ENCODE measurements at regions not wholly inside any gene's neighbourhood (a gene's known extent, or its start where the extent isn't known, plus 50 kb on each side); places are given as distances from the start of the nearest gene placed in this dataset.

- no peak for DNase-seq
Observed at GRCh38 chr21:38997051-38997842, 186.0 kb downstream of the PSMG1 start.

GRCh38 chr21:38996355-38996754 lies 186.9 kb downstream of the PSMG1 start:
- no peak for DNase-seq

- no peak for DNase-seq
Observed at GRCh38 chr21:38995731-38996130, 187.5 kb downstream of the PSMG1 start.

GRCh38 chr21:38995071-38995669 lies 188.1 kb downstream of the PSMG1 start:
- no peak for DNase-seq

- no peak for DNase-seq
Observed at GRCh38 chr21:38994042-38994441, 188.3 kb downstream of the ETS2 start.

GRCh38 chr21:38993561-38993960 lies 187.8 kb downstream of the ETS2 start:
- no peak for DNase-seq

- DNase-seq: no peak
Observed at GRCh38 chr21:38992737-38993136, 187.0 kb downstream of the ETS2 start.

GRCh38 chr21:38990424-38990794 lies 184.7 kb downstream of the ETS2 start:
- DNase-seq: no peak

GRCh38 chr21:38989745-38990423 lies 184.2 kb downstream of the ETS2 start:
- no peak for DNase-seq

GRCh38 chr21:38989379-38989744 lies 183.6 kb downstream of the ETS2 start:
- DNase-seq: no peak

- DNase-seq: no peak
Observed at GRCh38 chr21:38988509-38989378, 183.0 kb downstream of the ETS2 start.

- DNase-seq: no peak
Observed at GRCh38 chr21:38987633-38988508, 182.1 kb downstream of the ETS2 start.

- no peak for DNase-seq
Observed at GRCh38 chr21:38986806-38987632, 181.3 kb downstream of the ETS2 start.

GRCh38 chr21:38986406-38986805 lies 180.7 kb downstream of the ETS2 start:
- no peak for DNase-seq

- peak; percentile 73 for DNase-seq
Observed at GRCh38 chr21:38985568-38986378, 180.0 kb downstream of the ETS2 start.

- no peak for DNase-seq
Observed at GRCh38 chr21:38984982-38985567, 179.3 kb downstream of the ETS2 start.

- no peak for DNase-seq
Observed at GRCh38 chr21:38984568-38984967, 178.8 kb downstream of the ETS2 start.

- no peak for DNase-seq
Observed at GRCh38 chr21:38983560-38983959, 177.8 kb downstream of the ETS2 start.

GRCh38 chr21:38982804-38983203 lies 177.1 kb downstream of the ETS2 start:
- DNase-seq: no peak

- no peak for DNase-seq
Observed at GRCh38 chr21:38982096-38982495, 176.4 kb downstream of the ETS2 start.

Measured in stimulated activated CD4-positive, alpha-beta T cell treated with anti-CD3 and anti-CD28 coated beads, Interleukin-15, amount 100 ng/mL, for 24 hours (primary cell).